SKM-1 (cell line): ENCODE measurements at regions not wholly inside any gene's neighbourhood (a gene's known extent, or its start where the extent isn't known, plus 50 kb on each side); places are given as distances from the start of the nearest gene placed in this dataset.

ENCODE experiments used
- DNase-seq: peaks from one replicate; lab custom pipeline; 2025; ENCODE audit not compliant: unreplicated experiment; lab: John Stamatoyannopoulos, UW

DNA sequence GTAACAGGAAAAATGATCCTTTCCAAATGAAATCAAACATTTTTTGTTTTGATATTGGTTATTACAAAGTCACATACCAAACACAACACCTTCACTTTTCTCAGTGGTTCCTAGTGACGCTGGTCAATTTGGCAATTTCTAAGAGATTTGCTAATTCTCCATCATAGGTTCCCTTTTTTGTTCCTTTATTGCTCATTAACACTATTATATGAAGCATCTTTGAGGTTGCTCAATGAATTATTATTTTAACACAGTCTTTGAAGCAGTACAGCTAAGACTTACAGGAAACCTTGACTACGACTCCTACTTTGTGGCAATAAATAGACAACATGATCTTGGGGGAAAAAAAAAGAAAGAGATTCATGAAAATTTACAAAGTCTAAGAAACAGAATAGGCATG is 152.2 kb upstream of the VRK2 start:
- DNase-seq, result no peak

DNA sequence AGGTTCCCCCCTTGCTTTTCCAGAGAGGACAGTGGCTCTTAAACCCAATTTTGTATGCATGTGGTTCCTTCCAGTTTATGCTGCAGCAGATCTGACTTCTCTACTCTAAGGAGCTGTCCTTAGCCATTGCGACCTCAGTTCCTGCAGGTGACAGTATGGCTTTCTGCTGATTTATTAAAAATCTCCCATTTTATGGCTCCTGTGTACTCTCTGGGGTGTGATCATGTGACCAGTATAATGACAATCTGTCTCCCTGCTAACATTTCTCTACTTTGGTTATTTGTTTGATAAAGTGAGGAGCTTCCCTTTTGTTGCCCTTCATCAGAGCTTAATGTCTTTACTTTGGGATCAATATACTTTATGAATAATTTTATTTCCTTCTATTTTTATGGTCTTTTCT is 148.7 kb upstream of the VRK2 start:
- no peak for DNase-seq

DNA sequence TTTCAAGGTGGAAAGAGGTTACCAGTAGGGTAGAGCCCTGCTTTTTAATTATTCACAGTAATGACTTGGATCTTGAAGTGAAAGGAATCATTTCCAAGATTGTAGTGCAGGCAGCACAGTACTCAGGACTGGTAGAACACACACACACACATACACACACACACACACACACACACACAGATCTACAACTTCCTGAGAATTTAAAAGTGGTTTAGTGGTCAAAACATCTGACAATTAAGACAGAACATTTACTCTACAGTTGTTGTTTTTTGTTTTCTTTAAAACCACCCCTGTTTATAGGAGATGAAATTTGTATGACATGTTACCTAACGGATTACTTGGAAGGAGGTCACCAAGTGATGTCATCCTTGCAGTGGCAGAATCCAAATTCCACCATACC is 146.7 kb upstream of the VRK2 start:
- DNase-seq, result no peak

DNA sequence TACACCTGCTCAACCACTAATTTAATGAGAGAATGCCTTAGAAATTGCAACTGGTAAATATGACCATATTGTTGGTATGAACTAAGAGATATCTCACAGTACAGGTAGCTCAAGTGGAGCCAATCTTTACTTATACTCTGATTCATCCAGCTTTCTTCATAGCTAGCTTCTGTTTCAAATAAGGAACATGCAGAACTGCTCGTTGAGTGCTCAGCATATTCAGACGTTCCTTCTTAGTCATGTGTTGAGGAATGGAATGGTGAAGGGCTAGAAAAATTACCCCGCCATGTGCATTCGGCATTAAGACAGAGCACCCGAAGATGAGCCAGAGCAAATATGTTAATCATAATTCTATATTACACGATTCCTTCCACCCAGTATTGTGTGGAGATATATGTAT is 144.0 kb upstream of the VRK2 start:
- DNase-seq, result no peak

DNA sequence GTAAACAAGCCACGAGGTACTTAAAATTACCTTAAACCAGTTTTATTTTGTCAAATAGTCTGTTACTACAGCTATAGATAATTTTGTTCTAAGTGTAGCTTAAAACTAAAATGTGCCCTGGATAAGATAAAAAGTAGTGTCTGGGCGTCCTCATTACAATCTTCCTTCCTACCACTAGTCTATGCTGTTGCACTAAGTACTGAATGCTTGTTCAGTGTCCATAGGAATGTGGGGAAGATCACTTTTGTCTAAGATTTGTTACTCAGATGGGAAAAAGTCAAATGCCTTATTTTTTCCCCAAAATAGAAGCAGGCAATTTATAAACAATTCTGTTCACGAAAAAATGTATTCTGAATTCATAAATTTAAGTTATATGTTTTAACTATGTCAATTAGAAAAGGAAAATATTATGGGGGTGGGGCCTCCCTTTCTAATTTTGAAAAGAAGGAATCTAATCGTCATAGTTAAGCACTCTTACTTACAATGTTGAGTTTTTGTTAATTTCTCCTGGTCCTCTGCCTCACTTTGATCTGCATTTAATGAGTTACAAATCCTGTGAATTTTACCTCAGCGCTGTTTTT is 140.4 kb upstream of the VRK2 start:
- DNase-seq, result peak; percentile 72

DNA sequence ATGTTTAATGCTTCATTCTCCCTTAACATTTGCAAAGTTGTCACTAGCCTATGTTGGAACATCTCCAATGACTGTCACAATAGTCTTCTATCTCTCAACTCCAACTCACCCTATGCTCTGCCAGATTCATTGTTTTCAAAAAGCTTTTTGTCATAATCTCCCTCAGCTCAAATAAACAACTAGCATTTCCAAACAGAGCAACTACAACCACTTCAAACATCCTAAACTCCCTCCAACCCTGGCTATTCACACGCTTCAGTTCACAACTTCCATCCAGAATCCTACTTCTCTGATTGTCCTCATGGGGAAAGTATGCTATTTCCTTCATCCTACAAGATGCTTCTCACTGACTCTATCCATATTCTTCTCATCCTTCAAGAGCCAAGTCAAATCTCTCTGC is 139.2 kb upstream of the VRK2 start:
- DNase-seq, result no peak

DNA sequence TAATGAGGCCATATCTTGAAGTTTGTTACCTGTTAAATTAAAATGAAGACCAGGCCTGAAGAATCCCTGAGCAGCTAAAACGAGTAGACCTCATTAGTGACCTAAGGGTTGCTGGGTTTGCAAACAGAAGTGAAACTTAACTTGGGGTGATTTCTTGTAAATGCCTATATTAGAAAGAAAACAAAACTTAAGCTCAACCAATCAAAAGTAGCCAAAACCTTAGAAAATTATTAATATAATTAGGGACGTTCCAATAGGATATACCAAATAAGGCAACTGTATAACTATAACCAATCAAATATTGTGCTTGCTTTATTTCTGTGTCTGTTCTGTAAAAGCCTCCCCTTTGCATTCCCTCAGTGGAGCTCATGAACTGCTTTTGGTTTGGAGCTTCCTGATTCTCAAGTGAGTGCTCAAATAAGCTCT is 137.9 kb upstream of the VRK2 start:
- no peak for DNase-seq

DNA sequence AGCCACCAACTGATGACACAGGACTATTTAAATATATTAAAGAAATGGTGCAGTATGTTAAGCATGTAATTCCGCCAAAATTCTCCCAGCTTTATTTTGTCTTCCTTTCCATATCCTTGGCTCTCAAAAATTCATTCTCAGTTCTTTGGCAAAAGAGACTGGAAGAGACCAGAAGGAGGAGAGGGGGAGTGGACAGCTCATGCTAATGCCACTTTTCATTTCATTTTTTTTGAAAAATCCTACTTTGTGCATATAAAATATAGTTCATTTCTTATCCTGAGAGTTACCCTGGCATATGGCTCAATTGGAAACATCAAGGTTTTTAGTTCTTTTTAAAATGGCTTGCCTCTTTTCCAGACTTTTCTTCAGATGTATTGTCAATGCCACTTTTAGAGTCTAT is 128.5 kb upstream of the VRK2 start:
- DNase-seq, result no peak

DNA sequence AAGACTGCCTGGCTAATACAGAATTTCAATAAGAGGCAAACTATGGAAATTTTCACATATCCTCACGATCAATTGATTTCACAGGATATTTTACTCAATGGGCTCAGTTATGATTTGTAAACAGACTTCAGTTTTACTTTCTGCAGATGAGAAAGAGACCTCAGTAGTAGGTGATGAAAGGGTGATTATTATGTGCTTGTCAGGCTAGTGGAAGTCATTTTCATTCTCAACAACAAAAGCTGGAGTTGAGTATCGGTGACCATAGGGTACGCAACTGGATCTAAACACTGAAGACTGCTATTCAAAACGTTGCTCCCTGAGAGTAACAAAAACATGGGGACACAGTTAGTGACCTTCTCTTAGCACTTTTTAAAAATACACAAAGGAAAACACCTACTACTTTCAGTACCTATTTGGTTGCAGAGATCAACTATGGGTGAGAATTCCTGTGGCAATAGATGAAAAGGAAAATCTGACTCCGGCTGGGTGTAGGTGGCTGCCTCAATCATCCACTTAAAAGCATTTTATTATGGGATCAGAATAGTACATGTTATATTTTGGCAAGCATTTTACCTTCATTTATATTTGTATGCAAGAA is 126.2 kb upstream of the VRK2 start:
- DNase-seq, result no peak

DNA sequence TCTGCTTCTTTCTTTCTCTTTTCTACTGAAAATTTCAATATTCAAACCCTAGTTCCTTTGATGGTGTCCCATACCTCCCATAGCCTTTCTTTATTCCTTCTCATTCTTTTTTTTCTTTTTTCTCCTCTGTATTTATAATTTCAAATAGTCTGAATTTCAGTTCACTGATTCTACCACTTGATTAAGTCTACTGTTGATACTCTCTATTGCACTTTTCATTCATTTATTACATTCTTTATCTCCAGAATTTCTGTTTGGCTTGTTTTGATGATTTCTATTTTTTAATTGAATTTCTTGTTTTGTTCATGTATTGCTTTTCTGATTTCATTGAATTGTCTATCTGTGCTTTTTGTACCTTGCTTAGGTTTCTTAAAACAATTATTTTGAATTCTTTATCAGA is 111.9 kb upstream of the VRK2 start:
- no peak for DNase-seq

DNA sequence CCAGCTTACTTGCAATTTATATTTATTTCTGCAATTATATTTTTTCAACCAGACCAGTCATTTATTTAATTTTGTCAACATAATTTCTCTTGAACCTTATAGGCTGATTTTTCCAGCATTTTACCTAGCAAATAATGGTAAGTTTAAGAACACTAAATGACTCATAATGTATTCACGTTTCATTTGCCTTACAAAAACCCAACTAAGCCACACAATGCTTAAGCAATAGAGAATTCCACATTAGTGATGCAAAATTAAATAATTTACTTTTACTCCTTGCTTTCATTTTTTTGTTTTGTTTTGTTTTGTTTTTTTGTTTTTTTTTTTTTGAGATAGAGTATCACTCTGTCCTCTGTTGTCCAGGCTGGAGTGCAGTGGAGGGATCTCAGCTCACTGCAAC is 110.4 kb upstream of the VRK2 start:
- DNase-seq, result no peak

DNA sequence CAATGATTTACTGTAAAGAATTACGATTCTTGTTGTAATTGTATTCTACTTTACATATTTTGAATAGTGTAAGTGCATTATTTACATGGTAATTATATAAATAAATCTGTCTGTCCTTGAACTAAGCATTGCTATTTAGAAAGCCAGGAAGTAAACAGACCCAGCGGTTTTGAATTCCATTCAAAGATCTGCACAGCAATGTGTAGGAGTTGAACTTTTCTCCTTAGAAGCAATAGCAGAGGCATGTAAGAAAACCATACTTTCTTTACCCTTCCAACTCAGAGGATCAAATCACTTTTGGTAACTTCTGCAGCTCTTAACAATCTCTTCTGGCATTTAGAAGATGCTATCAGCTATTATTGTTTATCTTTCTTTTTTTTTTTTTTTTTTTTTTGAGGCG is 109.2 kb upstream of the VRK2 start:
- no peak for DNase-seq

DNA sequence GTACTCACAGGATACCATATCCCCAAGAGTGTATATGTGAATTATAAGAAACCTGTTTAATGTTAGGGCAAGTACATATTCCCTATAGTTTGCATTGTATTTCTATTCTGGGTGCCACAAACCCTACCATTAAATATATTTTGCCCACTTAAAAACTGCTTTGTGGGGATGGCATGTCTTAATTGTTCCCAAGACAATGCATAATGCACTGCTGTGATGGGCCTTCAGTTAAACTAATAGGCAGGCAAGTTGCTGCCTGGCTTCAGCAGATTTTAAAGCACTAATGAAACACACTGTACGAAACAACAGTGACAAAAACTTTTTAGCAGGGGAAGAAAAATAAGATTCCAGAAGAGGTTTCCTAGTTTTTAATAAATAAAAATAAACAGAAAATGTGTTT is 104.8 kb upstream of the VRK2 start:
- no peak for DNase-seq

DNA sequence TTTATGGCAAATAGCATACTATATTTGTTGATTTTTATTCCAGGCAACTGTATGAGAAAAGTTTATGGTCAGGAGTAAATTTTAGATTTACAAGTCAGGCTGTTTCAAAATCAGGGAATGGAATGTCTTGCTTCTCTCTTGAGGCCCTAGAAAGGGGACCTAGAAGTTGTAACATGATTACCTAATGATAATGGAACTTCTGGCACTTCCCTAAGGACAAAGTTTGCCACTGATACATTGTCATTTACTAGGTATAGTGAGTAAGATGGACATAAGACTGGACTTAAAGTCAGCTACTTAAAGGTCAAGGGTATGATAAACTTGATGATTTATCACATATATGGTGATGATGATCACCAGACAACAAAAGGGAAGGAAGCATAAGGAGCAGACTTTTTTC is 103.3 kb upstream of the VRK2 start:
- no peak for DNase-seq

DNA sequence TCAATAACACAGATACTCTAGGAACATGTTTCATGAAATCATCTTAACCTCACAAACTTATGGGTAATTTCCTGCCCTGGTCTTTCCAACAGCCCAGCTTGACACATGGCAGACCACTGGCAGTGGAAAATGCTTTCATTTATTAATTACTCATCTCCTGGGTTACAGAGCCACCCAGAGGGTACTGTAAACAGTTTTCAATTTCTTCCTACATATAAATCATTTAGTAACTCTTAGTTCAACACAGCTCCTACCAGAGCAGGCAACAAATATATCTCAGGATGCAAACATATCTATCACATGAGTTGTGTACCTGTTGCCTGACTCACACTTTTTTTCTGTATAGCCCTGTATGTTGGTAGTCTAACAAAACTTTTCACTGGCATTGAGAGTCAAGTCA is 99.2 kb upstream of the VRK2 start:
- DNase-seq, result no peak

DNA sequence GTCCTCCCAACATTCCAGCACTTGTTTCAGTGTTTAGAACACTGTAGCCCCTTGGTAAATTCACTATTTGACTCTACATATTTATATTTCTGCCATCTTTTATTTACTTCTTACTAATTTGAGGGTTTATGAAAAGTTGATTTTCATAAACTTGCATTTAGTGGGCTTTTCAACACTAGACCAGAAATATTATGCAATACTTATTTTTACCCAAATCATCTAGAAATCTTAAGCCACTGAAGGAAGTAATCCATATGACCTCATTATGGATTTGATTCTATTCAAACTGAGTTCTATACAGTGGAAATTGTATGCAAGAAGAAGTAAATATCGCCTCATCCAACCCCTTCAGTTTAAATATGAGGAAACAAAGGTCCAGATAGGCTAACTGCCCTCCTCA is 92.6 kb upstream of the VRK2 start:
- DNase-seq, result no peak

DNA sequence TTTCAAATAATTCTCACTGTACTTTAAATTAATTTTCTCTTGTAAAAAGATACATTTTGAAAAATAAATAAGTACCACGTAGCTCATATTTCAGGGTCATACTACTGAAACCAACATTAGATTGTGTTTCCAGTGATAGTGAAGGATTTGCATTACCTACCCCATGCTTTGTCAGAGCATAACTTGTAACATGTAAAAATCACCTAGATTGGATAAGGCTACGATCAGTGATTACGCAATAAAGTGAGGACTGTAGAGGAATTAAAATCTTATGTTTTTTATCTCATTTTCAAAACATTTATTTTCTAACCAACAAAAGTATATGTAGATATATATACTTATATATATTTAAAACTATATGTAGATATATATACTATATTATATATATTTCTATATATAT is 89.4 kb upstream of the VRK2 start:
- no peak for DNase-seq

DNA sequence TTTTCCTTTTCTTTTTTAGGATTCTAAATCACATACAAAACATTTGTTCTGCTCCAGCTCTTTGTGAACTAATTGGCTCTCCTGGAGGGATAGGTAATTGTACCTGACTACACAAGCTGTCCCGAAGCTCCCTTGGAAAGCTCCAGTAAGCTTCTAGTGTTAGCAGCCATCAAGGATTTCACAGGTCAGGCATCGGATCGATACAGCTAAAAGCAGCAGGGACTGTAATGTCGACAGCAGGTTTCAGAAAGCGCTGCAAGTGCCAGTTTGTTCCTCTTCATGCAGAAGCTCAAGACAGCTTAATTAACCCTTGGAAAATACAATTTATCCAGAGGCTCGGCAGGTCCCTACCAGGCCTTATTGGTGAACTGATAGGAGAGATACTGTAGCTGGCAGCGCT is 87.2 kb upstream of the VRK2 start:
- no peak for DNase-seq

DNA sequence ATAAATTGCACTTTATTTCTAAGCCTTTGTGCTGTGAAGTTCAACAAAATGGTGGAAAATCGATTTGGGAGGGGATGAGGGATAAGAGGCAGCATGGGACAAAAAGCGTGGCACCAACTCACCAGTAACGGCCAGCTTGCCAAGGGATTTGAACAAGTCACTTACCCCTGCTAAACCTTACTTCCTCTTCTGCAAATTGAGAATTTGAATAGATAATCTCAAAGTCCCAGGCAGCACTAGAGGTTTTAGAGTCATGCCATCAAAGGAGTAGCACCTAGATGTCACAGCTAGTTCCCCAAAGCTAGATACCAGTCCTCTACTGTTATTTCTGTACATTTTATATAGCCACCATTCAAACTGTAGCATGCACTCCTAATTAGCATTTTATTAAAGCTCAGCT is 83.7 kb upstream of the VRK2 start:
- no peak for DNase-seq

DNA sequence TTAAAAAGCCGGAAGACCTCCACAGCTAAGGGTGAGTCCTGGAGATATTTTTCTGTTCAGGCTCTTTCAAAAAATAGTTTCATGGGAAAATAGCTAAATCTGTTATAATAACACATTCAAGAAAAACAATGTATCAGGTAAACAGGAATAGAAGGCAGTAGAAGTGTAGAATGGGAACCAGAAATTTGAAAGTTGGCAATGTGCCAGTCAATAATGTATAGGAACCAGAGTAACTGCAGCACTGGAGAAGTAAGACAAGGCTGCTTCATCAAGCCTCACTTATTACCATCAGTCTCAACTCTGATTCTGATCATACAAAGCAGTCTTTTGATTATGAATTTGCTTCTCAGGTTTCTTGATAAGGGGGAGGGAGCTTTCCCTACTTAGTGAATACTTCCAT is 81.4 kb upstream of the VRK2 start:
- no peak for DNase-seq

DNA sequence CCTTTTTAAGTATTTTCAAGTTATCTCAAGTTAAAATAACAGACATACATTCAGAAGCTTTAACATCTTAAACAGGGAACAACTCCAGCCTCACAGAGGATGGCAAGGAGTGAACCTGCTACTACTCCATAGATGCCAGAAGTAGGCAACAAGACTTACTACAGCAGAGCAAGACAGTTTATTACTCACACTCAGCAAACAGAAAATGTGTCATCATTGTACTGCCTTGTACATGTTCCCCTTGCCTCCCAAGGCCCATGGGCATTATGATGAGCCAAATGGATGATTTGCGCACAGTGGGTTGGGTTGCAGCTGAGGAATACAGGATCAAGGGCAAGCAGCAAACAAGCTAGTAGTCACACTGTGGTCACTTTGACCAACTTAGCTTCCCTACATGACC is 80.6 kb upstream of the VRK2 start:
- DNase-seq, result no peak

DNA sequence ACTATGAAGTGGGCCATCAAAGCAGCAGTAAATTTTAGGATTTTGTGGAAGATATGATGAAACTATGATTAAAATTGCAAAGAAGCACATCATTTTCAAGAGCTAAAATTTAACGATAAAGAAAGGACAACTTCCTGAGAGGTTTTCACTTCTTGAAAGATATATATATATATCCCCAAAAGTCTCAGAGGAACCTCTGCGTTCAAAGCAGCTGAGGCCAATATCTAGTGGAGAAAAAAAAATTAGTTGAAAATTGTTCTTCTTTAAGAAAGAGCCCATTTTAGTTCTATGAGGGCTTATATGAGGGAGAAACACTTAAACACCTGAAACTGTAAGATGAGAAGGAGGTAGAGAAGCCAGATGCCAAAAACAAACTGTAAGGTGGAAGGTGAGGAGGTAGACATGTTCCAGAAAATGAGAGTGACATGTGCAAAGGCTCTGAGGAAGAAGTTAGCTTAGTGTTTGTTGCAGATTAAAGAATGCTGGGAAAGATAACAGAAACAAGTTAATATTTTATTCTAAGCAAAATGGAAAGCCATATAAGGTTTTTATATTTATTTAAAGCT is 72.9 kb upstream of the VRK2 start:
- no peak for DNase-seq

DNA sequence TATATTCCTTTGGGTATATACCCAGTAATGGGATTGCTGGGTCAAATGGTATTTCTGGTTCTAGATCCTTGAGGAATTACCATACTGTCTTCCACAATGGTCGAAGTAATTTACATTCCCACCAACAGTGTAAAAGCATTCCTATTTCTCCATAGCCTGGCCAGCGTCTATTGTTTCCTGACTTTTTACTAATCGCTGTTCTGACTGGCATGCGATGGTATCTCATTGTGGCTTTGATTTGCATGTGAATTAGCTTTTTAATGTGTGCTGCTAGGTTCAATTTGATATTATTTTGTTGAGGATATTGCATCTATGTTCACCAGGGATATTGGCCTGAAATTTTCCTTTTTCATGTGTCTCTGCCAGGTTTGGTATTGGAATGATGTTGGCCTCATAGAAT is 67.4 kb upstream of the VRK2 start:
- no peak for DNase-seq
